Activated naive CD8-positive, alpha-beta T cell treated with anti-CD3 and anti-CD28 coated beads, Interleukin-2, amount 50 U/mL, for 16 hours (primary cell): ENCODE measurements at regions not wholly inside any gene's neighbourhood (a gene's known extent, or its start where the extent isn't known, plus 50 kb on each side); places are given as distances from the start of the nearest gene placed in this dataset.

Source experiments
- DNase-seq: peaks from one replicate; pipeline ENCODE4 v3.0.0-alpha.2; 2020; ENCODE audit warnings: low read depth, low spot score

GRCh38 chr13:29903543-29903942 is 53.1 kb upstream of the UBL3 start:
- no peak for DNase-seq

DNA sequence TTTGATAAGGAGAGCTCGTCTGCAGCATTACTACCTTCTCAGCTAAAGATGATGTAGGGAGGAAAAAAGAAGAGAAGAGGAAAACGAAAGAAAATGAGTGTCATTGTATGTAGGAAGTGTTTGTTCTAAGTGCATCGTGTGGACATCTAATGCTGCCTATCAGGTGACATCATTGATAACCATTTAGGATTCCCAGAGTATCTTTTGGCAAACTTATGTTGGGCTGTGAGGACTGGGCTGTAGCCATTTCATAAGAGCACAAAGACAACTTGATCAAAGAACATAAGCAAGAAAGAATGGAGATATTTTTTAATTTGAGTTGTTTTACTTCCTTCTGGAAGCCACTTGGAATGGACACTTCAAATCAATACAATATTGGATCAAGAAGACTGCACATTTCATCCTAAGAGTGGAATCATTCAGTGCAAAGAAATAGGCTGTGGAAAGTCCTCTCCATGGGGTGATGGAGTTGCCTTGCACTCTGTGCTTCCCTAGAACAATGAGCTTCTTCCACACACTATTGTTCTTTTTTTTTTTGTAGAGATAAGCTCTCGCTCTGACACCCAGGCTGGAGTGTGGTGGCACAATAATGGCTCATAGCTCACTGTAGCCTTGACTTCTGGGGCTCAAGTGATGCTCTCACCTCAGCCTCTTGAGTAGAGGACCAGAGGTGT is 52.4 kb upstream of the UBL3 start:
- no peak for DNase-seq

GRCh38 chr13:29901710-29902631 is 51.6 kb upstream of the UBL3 start:
- DNase-seq = no peak
